ENCODE measurements at regions not wholly inside any gene's neighbourhood (a gene's known extent, or its start where the extent isn't known, plus 50 kb on each side); places are given as distances from the start of the nearest gene placed in this dataset.

DNA sequence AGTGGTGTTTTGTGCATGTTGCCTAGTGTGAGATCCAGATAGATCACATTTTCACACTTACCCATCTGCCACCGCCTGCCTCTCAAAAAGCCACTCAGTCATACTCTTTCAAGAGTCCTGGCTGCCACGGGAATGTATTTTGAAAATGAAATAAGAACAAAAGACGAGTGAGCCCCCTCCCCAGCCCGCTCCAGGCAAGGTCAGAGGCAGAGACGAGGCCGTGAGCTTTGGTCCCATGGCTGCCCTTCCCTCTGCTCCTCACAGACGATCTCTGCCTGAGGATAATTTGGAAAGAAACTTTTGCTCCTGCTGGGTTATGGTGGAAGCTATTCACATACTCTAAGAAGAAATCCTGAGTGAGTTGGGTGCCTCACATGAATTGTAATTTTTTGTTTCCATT, 924.3 kb downstream of the BCL11B start:
- no peaks in the 10 kb centered on the region for H3K4me1 ChIP-seq
- peaks cover 10% of the 10 kb centered on the region for H3K9me3 Mint-ChIP-seq (ENCODE audit: unreplicated experiment)
- H3K4me3 ChIP-seq (ENCODE audit: low read depth, low read length): no peak overlapping the region
- no peak for DNase-seq
- H3K36me3 ChIP-seq (ENCODE audit: control insufficient read depth, insufficient read depth, low read length): no peaks in the 10 kb centered on the region
- no peaks in the 10 kb centered on the region for H3K36me3 Mint-ChIP-seq (ENCODE audit: insufficient read depth, unreplicated experiment)
- H3K4me1 Mint-ChIP-seq (ENCODE audit: low read depth, unreplicated experiment): no peaks in the 10 kb centered on the region
- CTCF ChIA-PET: no interaction called here
- H3K27me3 Mint-ChIP-seq (ENCODE audit: insufficient read depth, unreplicated experiment): peaks cover 7% of the 10 kb centered on the region
- POLR2A ChIA-PET: no interaction called here
- intact Hi-C loops (cut with micrococcal nuclease; ENCODE audit: unreplicated experiment): no loop called here
- H3K27me3 ChIP-seq (replicated peaks; ENCODE audit: control insufficient read depth, insufficient read depth, low read length): no peaks in the 10 kb centered on the region
- no peak overlapping the region for H3K4me3 Mint-ChIP-seq (ENCODE audit: unreplicated experiment)
- BruUV-seq (replicated peaks): no TSS peak
- TF ChIP-seq CTCF (IDR thresholded peaks at IDR 0.05; ENCODE audit: insufficient read depth in 1 of 2, low read depth in 1 of 2, low read length in 1 of 2, severe bottlenecking in 1 of 2, unreplicated experiment in 1 of 2): no peak
- no peaks in the 10 kb centered on the region for H3K9me3 ChIP-seq
- no peak overlapping the region for H3K27ac Mint-ChIP-seq (ENCODE audit: unreplicated experiment)

GRCh38 chr14:98348505-98348904, 923.5 kb downstream of the BCL11B start:
- Histone ChIP-seq H3K27me3 (replicated peaks; ENCODE audit: control insufficient read depth, insufficient read depth, low read length) (no peaks in the 10 kb centered on the region), H3K9me3 (no peaks in the 10 kb centered on the region), H3K4me1 (no peaks in the 10 kb centered on the region), H3K4me3 (ENCODE audit: low read depth, low read length) (no peak overlapping the region), H3K36me3 (ENCODE audit: control insufficient read depth, insufficient read depth, low read length) (no peaks in the 10 kb centered on the region)
- no peak overlapping the region for H3K4me3 Mint-ChIP-seq (ENCODE audit: unreplicated experiment)
- ChIA-PET CTCF (no interaction called here), POLR2A (no interaction called here)
- no peak overlapping the region for H3K27ac Mint-ChIP-seq (ENCODE audit: unreplicated experiment)
- H3K4me1 Mint-ChIP-seq (ENCODE audit: low read depth, unreplicated experiment): no peaks in the 10 kb centered on the region
- no peak for TF ChIP-seq CTCF (IDR thresholded peaks at IDR 0.05; ENCODE audit: insufficient read depth in 1 of 2, low read depth in 1 of 2, low read length in 1 of 2, severe bottlenecking in 1 of 2, unreplicated experiment in 1 of 2)
- no TSS peak for BruUV-seq (replicated peaks)
- H3K9me3 Mint-ChIP-seq (ENCODE audit: unreplicated experiment): peaks cover 10% of the 10 kb centered on the region
- intact Hi-C loops (cut with micrococcal nuclease; ENCODE audit: unreplicated experiment): no loop called here
- peaks cover 7% of the 10 kb centered on the region for H3K27me3 Mint-ChIP-seq (ENCODE audit: insufficient read depth, unreplicated experiment)
- H3K36me3 Mint-ChIP-seq (ENCODE audit: insufficient read depth, unreplicated experiment): no peaks in the 10 kb centered on the region
- DNase-seq: no peak

GRCh38 chr14:98350213-98350612, 921.8 kb downstream of the BCL11B start:
- CTCF ChIA-PET: no interaction called here
- no peak overlapping the region for H3K4me3 Mint-ChIP-seq (ENCODE audit: unreplicated experiment)
- peaks cover under 1% of the 10 kb centered on the region for H3K9me3 Mint-ChIP-seq (ENCODE audit: unreplicated experiment)
- H3K27me3 Mint-ChIP-seq (ENCODE audit: insufficient read depth, unreplicated experiment): peaks cover 4% of the 10 kb centered on the region
- H3K4me1 Mint-ChIP-seq (ENCODE audit: low read depth, unreplicated experiment): no peaks in the 10 kb centered on the region
- no peak for DNase-seq
- Histone ChIP-seq H3K4me1 (no peaks in the 10 kb centered on the region), H3K4me3 (ENCODE audit: low read depth, low read length) (no peak overlapping the region), H3K9me3 (no peaks in the 10 kb centered on the region), H3K36me3 (ENCODE audit: control insufficient read depth, insufficient read depth, low read length) (no peaks in the 10 kb centered on the region), H3K27me3 (replicated peaks; ENCODE audit: control insufficient read depth, insufficient read depth, low read length) (no peaks in the 10 kb centered on the region)
- intact Hi-C loops (cut with micrococcal nuclease; ENCODE audit: unreplicated experiment): no loop called here
- no peak for TF ChIP-seq CTCF (IDR thresholded peaks at IDR 0.05; ENCODE audit: insufficient read depth in 1 of 2, low read depth in 1 of 2, low read length in 1 of 2, severe bottlenecking in 1 of 2, unreplicated experiment in 1 of 2)
- H3K27ac Mint-ChIP-seq (ENCODE audit: unreplicated experiment): no peak overlapping the region
- H3K36me3 Mint-ChIP-seq (ENCODE audit: insufficient read depth, unreplicated experiment): no peaks in the 10 kb centered on the region
- no TSS peak for BruUV-seq (replicated peaks)
- POLR2A ChIA-PET: no interaction called here

All from Caco-2 (cell line).